ENCODE measurements at regions not wholly inside any gene's neighbourhood (a gene's known extent, or its start where the extent isn't known, plus 50 kb on each side); places are given as distances from the start of the nearest gene placed in this dataset.

GRCh38 chr2:43129676-43130547 is 96.5 kb downstream of the ZFP36L2 start:
- peak; percentile 29 for DNase-seq (ENCODE audit: low spot score)

- no peak for DNase-seq (ENCODE audit: low spot score)
Observed at GRCh38 chr2:43128559-43128955, 97.8 kb downstream of the ZFP36L2 start.

GRCh38 chr2:43127941-43128558 is 98.4 kb downstream of the ZFP36L2 start:
- no peak for DNase-seq (ENCODE audit: low spot score)

GRCh38 chr2:43127208-43127940 is 99.0 kb downstream of the ZFP36L2 start:
- peak; percentile 87 for DNase-seq (ENCODE audit: low spot score)

- no peak for DNase-seq (ENCODE audit: low spot score)
Observed at GRCh38 chr2:43126817-43127207, 99.6 kb downstream of the ZFP36L2 start.

GRCh38 chr2:43125090-43125998 is 101.1 kb downstream of the ZFP36L2 start:
- DNase-seq (ENCODE audit: low spot score) = no peak

GRCh38 chr2:43124687-43125057 is 101.7 kb downstream of the ZFP36L2 start:
- DNase-seq (ENCODE audit: low spot score) = no peak

- no peak for DNase-seq (ENCODE audit: low spot score)
Observed at GRCh38 chr2:43123981-43124686, 102.3 kb downstream of the ZFP36L2 start.

GRCh38 chr2:43123486-43123885 is 102.9 kb downstream of the ZFP36L2 start:
- no peak for DNase-seq (ENCODE audit: low spot score)

- DNase-seq (ENCODE audit: low spot score) = no peak
Observed at GRCh38 chr2:43123028-43123427, 103.4 kb downstream of the ZFP36L2 start.

GRCh38 chr2:43121580-43122314 is 104.7 kb downstream of the ZFP36L2 start:
- no peak for DNase-seq (ENCODE audit: low spot score)

- DNase-seq (ENCODE audit: low spot score) = no peak
Observed at GRCh38 chr2:43119303-43119702, 107.1 kb downstream of the ZFP36L2 start.

GRCh38 chr2:43117521-43118143 is 108.8 kb downstream of the ZFP36L2 start:
- no peak for DNase-seq (ENCODE audit: low spot score)

GRCh38 chr2:43116988-43117387 is 109.4 kb downstream of the ZFP36L2 start:
- no peak for DNase-seq (ENCODE audit: low spot score)

- no peak for DNase-seq (ENCODE audit: low spot score)
Observed at GRCh38 chr2:43115881-43116280, 110.5 kb downstream of the ZFP36L2 start.

- no peak for DNase-seq (ENCODE audit: low spot score)
Observed at GRCh38 chr2:43114210-43114609, 112.2 kb downstream of the ZFP36L2 start.

GRCh38 chr2:43111788-43112554 is 114.4 kb downstream of the ZFP36L2 start:
- DNase-seq (ENCODE audit: low spot score) = no peak

GRCh38 chr2:43110442-43110871 is 115.9 kb downstream of the ZFP36L2 start:
- no peak for DNase-seq (ENCODE audit: low spot score)

- no peak for DNase-seq (ENCODE audit: low spot score)
Observed at GRCh38 chr2:43109261-43109743, 117.1 kb downstream of the ZFP36L2 start.
